ENCODE measurements at regions not wholly inside any gene's neighbourhood (a gene's known extent, or its start where the extent isn't known, plus 50 kb on each side); places are given as distances from the start of the nearest gene placed in this dataset.
A peak's percentile ranks its signal among the peaks of the same experiment; 100 is the strongest.

DNA sequence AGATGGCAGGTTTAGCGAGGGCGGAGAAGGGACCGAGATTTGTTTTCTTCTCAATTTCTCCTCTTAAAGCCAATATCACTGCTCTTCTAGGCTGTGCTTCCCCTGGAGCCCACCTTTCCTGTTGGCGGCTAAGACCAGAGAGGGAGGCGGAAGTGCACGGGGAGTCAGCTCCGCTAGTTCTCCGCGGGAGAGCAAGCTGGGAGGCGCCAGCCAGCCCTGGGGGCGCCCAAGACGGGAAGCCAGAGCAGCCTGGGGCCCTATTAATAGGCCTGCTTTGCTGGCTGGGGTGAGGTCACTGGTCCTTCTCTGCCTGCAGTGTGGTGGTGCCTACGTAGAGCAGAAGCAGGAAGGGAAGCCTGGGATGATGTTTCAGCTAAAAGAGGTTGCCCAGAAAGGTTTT lies 61.6 kb downstream of the LSM5 start:
- DNase-seq (ENCODE audit: low read depth), result no peak

DNA sequence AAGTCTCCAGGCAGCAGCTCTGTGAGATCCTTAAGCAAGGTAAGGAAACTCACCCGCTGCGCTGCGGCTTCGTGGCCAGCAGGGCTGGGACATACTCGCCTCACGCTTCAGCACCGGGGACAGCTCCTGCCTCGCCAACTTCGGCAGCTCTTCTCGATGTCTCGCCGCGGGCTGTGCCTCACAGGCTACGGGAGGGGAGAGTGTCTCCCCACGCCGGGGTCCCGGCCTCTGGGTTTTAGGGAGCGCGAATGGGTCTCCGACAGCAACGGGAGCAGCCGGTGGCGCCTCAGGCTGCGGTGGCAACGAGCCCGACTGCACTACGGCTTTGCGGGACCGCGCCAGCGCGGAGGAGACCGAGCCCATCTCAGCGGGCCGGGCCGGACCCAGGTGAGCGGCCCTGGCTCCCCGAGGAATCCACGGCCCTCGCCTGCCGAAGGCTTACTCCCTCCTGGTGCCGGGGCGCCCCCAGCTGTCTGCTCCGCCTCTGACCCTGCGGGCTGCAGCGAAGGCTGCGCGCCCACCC lies 62.4 kb downstream of the LSM5 start:
- peak; percentile 16 for DNase-seq (ENCODE audit: low read depth)

DNA sequence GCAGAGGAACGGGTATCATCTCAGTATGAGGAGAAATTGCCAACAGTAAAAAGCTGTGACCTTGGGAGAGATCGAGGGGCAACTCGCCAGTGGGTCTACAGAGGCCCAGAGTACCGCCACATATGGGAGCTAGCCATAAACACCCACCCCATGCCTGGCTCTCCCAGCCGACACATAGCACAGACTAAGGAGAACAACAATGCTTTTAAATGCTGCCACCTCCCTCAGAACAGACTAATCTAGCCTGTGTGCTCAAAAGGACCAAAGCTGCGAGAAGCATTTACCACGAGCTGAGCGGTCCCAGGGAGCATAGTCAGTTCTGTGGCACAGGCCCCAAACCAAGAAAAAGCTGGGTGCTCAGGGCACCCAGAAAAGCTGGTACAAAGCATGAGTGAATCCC lies 73.3 kb downstream of the LSM5 start:
- no peak for DNase-seq (ENCODE audit: low read depth)

DNA sequence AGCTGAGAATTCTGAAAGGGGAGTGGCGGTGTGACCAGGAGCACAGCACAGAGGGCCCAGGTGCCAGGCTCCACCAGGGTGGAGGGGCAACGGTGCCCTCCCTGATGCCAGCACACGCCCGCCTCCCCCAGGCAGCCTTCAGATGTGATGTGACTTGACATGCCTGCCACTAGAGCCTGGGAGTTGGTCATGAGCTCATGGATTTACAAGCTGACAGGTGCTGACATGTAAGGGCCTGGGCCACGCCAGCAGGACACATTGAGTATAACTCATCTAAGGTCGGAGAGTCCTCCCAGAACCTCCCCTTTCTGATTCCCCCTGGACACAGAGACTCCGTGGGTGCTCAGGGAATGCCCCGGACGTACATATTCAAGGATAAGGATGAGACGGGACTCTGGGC lies 74.2 kb downstream of the LSM5 start:
- no peak for DNase-seq (ENCODE audit: low read depth)

DNA sequence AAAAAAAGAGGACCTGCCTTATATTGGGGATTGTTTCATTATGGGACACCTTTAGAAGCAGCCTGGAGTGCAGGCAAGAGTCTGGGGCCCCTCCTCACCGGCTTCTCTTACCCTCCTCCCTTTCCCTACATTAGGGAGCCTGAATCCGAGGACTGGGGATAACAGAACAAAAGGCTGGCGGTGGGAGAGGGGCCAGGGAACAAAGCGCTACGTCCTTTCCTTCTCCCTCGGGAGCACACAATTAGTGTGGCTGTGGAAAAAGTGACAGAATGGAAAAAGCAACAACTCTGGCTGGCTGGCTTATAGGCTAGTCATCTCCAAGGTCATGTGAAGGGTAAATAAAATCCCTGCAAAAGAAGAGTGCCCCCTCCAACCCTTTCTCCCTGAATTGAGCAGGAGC lies 74.7 kb downstream of the LSM5 start:
- no peak for DNase-seq (ENCODE audit: low read depth)

DNA sequence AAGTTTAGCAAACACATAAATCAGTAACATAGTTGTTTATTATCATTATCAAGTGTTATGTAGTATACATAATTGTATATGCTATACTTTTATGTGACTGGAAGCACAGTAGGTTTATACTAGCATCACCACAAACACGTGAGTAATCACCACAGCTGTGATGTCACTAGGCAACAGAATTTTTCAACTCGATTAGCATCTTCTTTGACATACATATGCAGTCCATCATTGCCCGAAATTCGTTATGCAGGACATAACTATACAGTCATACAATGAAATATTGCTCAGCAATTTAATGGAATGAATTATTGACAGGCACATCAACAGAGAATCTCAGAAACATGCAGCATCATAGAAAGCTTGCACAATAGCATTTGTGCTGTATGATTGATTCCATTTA lies 77.7 kb downstream of the LSM5 start:
- DNase-seq (ENCODE audit: low read depth), result no peak

DNA sequence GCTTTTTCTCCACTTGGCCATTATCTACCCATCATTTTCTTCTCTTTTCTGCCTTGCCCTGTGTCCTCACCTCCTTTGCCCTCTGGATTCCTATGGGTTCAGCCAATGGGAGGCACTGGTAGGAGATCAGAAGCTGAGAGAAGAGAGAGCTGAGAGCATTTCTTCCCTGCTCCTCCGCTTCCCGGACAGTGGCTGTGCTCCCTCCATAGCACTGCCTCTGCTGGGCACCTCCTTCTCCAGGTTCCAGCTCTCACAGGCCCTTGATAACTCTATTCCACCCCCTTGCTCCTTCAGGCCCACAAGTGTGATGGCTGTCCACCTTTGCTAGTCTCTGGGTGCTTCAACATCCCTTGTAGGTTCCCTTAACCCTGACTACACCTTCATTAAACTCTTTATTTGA lies 79.6 kb downstream of the LSM5 start:
- no peak for DNase-seq (ENCODE audit: low read depth)

DNA sequence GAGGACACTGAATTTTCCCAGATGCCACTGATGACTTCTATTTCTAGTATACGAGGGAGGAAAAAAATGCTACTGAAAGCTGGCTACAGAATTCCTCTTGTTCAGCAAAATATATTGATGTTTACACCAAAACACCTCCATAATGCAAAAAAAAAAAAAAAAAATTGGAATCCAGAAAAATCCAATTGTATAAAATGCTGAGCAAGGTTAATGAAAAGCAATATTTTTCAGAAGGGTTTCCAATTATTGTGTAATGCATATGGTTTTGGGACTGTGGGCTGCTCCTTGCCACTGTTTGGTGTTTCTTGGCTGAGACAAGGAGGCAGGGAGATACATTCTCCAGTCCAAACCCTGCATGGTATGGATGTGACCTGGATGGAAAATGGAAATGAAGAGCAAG lies 83.8 kb downstream of the LSM5 start:
- DNase-seq (ENCODE audit: low read depth), result no peak

DNA sequence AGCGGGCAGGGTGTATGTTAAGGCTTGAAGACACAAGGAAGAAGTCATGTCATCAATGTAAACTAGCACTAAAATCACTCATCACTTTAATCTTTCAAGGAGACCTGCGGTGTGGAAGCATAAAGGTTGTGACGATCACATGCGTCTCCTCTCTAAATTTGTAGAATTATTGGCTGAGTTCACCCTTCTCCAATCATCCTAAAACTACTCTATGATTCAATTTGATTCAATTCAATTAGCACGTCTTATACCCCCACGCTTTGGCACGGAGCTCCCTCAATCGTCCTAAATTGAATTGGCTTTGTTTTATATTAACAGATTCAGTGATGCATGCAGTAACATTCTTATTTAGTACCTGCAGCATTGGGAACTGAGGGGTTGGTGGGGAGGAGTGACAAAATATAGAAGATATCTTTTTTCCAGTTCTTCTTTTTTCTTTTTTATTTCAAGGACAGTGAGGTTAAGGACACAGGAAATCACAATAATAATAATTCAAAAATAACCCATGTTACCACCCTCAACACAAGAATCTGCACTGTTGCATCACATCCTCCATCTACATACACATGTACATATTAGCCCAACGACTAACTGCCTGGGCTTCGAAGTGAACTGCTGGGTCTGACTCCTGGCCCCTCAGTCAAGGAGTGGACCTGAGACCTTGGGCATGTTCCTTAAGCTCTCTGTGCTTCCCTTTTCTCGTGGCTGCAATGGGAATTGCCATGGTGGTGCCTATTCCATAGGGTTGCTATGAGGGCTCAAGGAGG lies 86.5 kb downstream of the LSM5 start:
- DNase-seq (ENCODE audit: low read depth), result no peak

DNA sequence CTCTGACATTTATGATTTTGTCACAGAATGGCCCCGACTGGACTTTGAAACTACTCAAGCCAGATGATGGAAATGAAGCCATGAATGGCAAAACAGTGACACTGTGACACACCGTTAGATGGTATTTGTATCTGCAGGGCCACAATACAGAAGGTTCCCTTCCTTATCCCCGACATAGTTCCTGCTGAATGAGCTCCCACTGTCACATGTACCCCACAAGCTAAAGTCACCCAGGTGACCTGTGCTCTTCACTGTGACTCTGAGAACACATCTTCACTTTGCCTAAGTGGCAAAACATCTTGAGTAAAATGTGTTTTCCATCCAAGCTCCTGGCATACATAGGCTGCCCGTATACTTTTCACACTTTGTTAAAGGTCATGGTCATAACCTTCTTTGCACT lies 89.5 kb downstream of the LSM5 start:
- DNase-seq (ENCODE audit: low read depth), result no peak

DNA sequence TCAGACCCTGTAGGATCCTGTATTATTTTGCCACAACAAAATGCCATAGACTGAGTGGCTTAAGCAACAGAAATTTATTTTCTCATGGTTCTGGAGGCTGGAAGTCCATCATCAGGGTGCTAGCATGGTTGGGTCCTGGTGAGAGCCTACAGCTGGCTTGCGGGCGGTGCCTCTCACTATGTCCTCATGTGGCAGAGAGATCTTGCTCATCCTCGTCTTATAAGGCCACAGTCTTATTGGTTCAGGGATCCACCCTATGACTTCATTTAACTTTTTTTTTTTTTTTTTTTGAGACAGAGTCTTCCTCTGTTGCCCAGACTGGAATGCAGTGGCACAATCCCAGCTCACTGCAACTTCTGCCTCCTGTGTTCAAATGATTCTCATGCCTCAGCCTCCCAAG lies 90.9 kb downstream of the LSM5 start:
- no peak for DNase-seq (ENCODE audit: low read depth)

DNA sequence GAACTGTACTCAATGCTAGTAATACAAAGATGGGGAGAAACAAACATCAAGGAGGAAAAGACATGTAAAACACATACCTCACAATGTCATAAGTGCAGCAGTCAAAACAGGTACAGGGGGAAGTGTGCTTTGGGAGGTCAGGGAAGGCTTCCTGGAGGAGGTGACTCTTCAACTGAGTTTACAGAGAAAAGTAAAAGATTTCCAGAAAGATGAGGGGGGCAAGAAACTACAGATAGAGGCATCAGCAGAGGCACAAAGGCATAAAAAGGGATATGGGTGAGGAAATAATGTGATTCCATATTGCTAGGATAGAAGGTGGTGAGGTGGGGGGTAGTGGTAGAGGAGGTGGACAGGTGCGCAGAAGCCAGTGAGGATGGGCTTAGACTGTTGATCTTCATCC lies 95.0 kb downstream of the LSM5 start:
- no peak for DNase-seq (ENCODE audit: low read depth)

DNA sequence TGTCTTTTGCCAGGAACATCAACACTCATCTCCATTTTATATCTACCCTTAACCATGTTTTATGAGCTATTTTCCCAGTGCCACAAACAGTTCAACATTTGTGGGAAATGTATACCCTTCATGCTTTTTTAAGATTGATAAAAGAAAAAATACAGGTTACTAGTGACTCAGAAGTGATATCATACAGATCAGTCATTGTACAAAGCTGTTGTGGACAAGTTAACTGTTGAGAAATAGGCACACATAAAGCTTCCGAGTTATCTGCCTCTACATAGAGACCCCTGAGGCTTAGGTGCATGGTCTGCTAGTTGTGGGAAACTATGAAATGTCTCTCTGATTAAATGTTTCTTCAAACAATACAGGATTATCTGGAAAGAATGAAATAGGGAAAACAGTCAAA lies 96.3 kb downstream of the LSM5 start:
- no peak for DNase-seq (ENCODE audit: low read depth)

DNA sequence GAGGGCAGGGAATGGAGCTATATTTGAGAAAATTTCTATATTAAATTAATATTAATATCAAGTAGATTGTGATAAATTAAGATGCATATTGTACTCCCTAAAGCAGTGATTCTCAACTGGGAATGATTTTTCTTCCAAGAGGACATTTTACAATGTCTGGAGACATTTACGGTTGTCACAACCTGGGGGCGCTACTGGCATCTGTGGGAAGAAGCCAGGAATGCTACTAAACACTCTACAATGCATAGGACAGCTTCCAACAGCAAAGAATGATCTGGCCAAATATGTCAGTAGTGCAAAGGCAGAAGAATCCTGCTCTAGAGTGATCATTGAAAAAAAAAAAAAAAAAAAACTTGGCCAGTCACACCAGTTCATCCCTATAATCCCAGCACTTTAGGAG lies 100.0 kb downstream of the LSM5 start:
- DNase-seq (ENCODE audit: low read depth), result no peak

DNA sequence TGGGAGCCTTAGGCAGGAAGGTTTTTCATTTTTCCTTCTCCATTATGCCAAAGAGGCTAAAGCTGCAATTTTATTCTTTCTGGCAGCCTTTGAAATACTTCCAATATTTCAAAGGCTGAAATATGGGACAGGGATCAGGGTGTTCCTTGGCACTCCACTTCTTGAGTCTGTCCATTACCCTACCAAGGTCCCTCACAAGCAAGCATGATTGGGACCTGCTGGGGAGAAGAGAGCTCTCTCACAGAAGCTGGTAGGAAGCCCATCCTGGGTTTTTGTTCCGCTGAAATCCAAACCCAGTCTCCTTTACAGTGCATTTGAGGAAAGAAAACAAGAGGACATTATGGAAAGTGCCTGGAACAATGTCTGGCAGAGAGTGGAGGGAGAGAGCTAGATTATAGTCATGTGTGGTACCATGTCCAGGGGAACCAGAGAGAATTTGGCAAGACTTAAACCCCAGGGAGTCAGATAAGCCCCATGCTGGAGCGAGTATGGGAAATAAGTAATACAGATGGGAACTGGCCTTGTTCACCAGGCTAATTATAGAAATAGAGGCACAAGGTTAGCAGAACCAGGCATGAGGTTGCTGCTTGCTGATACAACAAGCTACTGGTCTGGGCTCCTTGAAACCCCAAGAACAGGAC lies 104.7 kb downstream of the LSM5 start:
- DNase-seq (ENCODE audit: low read depth), result no peak

DNA sequence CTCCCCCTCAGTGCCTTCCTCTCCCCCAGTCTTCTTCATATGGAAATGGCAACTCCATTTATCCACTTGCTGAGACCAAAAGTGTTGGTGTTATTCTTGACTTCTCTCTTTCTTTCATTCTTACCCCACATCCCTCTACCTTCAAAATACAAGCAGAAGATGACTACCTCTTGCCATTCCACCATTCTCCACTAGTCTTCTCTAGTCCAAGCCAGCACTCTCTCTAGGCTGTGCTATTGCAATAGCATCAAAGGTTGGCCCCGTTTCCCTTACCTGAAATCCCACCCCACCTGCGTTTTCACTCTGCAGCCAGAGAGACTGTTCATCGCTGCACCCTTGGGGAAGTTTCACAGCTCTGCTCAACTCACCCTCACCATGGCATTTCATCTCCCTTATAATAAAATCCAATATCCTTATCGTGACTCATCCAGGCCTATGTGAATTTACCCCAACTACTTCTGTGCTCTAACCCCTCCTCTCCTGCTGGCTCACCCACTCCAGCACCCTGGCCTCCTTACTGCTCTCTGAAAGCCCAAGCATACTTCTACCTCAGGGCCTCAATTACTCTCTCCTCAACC lies 109.1 kb downstream of the LSM5 start:
- DNase-seq (ENCODE audit: low read depth), result no peak

DNA sequence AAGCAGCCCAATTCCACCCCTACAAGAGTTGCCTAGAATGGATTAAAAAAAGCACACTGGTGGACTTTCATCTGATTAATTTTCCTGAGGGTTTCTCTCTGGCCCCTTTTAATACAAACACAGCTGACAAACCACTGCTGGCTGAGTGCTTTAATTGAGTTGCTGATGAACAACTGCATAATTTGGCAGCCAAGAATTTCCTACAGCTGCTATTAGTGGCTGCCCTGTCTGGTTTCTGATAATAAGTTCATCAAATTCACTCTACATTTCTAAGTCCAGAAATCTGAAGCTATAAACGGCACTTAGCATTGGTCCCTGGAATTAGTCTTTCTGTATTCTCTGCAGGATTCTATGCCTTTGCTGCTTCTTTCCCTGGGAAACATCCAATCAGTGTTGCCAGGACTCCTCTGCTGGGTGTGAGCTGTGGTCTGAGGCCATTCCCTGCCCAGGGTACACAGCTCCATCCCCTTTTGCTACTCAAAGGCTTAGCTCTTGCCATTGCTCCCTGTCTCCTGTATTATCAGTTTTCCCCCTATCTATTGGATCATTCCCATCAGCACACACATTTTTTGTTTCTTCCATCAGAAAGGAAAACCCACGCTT lies 110.6 kb downstream of the LSM5 start:
- DNase-seq (ENCODE audit: low read depth), result no peak

DNA sequence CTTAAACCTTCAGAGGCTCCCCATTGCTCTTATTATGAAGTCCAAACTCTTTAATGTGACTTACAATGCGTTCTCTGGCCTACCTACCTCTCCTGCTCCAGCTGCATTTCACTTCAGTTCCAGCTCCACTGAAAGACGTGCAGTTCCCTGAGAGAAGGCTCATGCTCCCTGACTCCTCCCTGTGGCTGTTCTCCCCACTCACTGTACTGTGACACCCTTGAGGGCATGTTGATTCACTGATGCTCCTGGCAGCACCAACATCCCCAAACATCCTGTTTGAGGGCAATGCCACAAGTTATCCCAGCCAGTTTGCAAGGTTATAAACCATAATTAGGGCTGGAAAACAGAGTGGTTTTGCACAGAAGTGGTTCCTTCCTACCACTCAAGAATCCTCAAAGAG lies 111.2 kb downstream of the LSM5 start:
- DNase-seq (ENCODE audit: low read depth), result no peak

DNA sequence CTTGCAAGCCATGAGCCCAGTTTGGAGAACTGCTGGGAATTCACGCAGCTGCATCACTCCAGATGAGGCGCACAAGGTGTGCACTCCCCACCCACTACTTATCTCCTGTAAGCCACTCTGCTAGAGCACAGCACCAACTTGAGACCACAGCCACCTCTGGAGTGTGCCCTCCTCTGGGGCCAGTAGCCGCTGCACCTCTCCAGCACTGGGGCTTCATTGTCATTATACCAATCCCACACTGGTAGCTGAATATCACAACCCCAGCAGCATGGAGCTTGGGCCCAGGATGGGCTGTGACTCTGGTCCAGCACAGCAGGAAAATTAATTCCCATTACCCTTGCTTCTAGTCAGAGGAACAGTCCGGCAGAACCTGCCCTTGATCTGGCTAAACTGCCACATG lies 125.6 kb downstream of the LSM5 start:
- no peak for DNase-seq (ENCODE audit: low read depth)

DNA sequence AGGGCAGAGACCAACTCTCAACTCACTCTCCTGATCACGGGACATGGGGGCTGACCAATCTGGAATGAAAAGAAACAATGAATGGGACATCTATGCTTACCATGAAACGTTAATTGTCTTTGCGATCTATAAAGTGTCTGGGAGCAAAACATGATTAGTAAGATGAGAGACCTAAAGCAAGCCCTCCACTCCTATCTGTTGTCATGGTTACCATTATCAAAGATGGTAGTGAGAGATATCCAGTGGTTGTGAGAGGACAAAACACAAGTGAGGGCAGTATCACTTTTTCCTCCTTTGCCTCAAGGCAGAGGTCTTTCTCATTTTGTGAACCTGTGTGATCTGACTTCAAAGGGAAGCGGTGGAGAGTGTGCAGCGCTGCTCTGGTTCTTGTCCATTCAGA lies 130.1 kb downstream of the LSM5 start:
- no peak for DNase-seq (ENCODE audit: low read depth)

DNA sequence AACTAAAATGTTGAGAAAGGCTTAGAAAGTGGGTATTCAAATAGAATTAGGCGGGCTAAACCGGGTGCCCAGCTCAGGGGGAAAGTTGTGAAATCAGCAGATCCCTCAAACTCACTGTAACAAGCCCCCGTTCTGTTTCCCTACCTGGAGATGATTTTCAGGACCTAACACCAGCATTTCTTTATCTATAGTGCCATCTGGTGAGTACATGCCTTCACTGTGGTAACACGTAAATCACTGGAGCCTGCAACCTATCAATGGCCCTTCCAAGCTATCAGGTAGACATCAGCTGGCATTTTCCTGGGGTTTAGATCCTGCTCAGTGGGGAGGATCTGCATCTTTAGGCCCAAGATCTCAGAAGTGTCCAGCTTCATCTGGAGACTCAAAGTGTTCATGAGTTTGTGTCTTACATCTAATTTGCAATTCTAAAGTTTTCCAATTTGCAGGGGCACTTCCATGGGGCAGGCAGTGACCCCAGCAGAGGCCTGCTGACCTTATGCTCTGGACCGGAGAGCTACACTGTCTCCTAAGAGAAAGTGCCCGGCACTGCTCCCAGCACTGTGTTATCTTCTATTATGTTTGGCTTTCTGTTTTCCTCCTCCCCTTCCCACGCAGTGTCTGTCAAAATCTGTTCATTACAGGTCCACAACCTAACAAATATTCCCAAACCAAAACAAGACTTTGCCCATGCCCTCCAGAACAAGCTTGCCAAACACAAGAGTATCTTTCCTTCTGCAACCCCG lies 132.5 kb downstream of the LSM5 start:
- no peak for DNase-seq (ENCODE audit: low read depth)

DNA sequence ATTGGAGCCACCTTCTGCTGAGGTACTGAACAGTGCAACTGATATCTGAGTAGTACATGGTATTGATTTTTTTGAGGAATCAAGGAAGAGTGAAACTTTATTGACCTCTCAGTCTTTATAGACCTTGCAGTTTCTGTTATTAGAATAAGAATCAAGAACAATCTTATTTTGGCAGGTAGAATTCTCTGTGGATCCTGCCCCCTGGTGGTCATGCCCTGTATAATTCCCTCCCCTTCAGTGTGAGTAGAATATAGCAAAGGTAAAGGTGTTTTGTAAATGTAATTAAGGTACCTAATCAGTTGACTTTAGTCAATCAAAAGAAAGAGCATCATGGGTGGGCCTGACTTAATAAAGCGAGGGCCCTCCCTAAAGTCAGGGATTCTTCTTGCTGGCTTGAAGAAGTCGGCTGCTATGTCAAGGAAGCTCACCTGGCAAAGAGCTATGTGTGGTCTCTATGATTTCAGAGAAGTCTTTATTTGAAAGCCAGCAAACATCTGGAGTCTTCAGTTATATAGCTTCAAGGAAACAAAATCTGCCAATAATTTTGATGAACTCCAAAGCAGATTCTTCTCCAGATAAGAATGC lies 142.8 kb downstream of the LSM5 start:
- DNase-seq (ENCODE audit: low read depth), result no peak
